ENCODE measurements at regions not wholly inside any gene's neighbourhood (a gene's known extent, or its start where the extent isn't known, plus 50 kb on each side); places are given as distances from the start of the nearest gene placed in this dataset.
"Not testable (repeated sequence)": the region's sequence is repeated elsewhere in the genome, so short reads cannot be mapped to it uniquely, and the experiment has no call there.

GRCh38 chr10:53358978-53359377, 586.4 kb upstream of the MBL2 start:
- POLR2A ChIA-PET; H3K27me3 ChIP-seq (replicated peaks in 2 of 5; ENCODE audit: control insufficient read depth in 4 of 5, insufficient read depth in 5 of 5, low read length in 4 of 5); DNase-seq; H3K4me1 ChIP-seq (ENCODE audit: control extremely low read depth in 1 of 4, control insufficient read depth in 4 of 4, insufficient read depth in 4 of 4, low read length in 3 of 4); H3K36me3 ChIP-seq (ENCODE audit: control insufficient read depth in 4 of 4, insufficient read depth in 4 of 4, low read length in 3 of 4); H3K27ac ChIP-seq (ENCODE audit: insufficient read depth in 1 of 2, low read depth in 1 of 2, low read length in 2 of 2, poor library complexity in 1 of 2, severe bottlenecking in 2 of 2); H3K9me3 ChIP-seq (ENCODE audit: control extremely low read depth in 1 of 5, control insufficient read depth in 4 of 5, insufficient read depth in 2 of 5, low read depth in 1 of 5, low read length in 4 of 5); H3K4me3 ChIP-seq (ENCODE audit: control insufficient read depth in 1 of 7, extremely low read depth in 1 of 7, insufficient read depth in 4 of 7, low read depth in 2 of 7, low read length in 6 of 7); CTCF ChIA-PET: not testable (repeated sequence)
- 60% methylated on average over 1 of the region's 4 CpGs for WGBS (ENCODE audit: insufficient coverage)

GRCh38 chr10:53358536-53358935, 586.0 kb upstream of the MBL2 start:
- no peak for DNase-seq
- CTCF ChIA-PET = no interaction called here
- H3K9me3 ChIP-seq (ENCODE audit: control extremely low read depth in 1 of 5, control insufficient read depth in 4 of 5, insufficient read depth in 2 of 5, low read depth in 1 of 5, low read length in 4 of 5) = no peaks in the 10 kb centered on the region
- POLR2A ChIA-PET = no interaction called here
- no peaks in the 10 kb centered on the region for H3K36me3 ChIP-seq (ENCODE audit: control insufficient read depth in 4 of 4, insufficient read depth in 4 of 4, low read length in 3 of 4)
- H3K27ac ChIP-seq (ENCODE audit: insufficient read depth in 1 of 2, low read depth in 1 of 2, low read length in 2 of 2, poor library complexity in 1 of 2, severe bottlenecking in 2 of 2) = no peak overlapping the region
- 100% methylated on average over 1 of the region's 4 CpGs for WGBS (ENCODE audit: insufficient coverage)
- H3K27me3 ChIP-seq (replicated peaks in 2 of 5; ENCODE audit: control insufficient read depth in 4 of 5, insufficient read depth in 5 of 5, low read length in 4 of 5) = no peaks in the 10 kb centered on the region
- no peak overlapping the region for H3K4me3 ChIP-seq (ENCODE audit: control insufficient read depth in 1 of 7, extremely low read depth in 1 of 7, insufficient read depth in 4 of 7, low read depth in 2 of 7, low read length in 6 of 7)
- H3K4me1 ChIP-seq (ENCODE audit: control extremely low read depth in 1 of 4, control insufficient read depth in 4 of 4, insufficient read depth in 4 of 4, low read length in 3 of 4) = no peaks in the 10 kb centered on the region

GRCh38 chr10:53357587-53357986, 585.0 kb upstream of the MBL2 start:
- no peak for DNase-seq
- CTCF ChIA-PET = no interaction called here
- Histone ChIP-seq H3K27me3 (replicated peaks in 2 of 5; ENCODE audit: control insufficient read depth in 4 of 5, insufficient read depth in 5 of 5, low read length in 4 of 5) (no peaks in the 10 kb centered on the region), H3K9me3 (ENCODE audit: control extremely low read depth in 1 of 5, control insufficient read depth in 4 of 5, insufficient read depth in 2 of 5, low read depth in 1 of 5, low read length in 4 of 5) (no peaks in the 10 kb centered on the region), H3K36me3 (ENCODE audit: control insufficient read depth in 4 of 4, insufficient read depth in 4 of 4, low read length in 3 of 4) (no peaks in the 10 kb centered on the region), H3K27ac (ENCODE audit: insufficient read depth in 1 of 2, low read depth in 1 of 2, low read length in 2 of 2, poor library complexity in 1 of 2, severe bottlenecking in 2 of 2) (no peak overlapping the region), H3K4me1 (ENCODE audit: control extremely low read depth in 1 of 4, control insufficient read depth in 4 of 4, insufficient read depth in 4 of 4, low read length in 3 of 4) (no peaks in the 10 kb centered on the region), H3K4me3 (ENCODE audit: control insufficient read depth in 1 of 7, extremely low read depth in 1 of 7, insufficient read depth in 4 of 7, low read depth in 2 of 7, low read length in 6 of 7) (no peak overlapping the region)
- POLR2A ChIA-PET = no interaction called here

GRCh38 chr10:53356616-53357349, 584.2 kb upstream of the MBL2 start:
- CTCF ChIA-PET = no interaction called here
- H3K4me3 ChIP-seq (ENCODE audit: control insufficient read depth in 1 of 7, extremely low read depth in 1 of 7, insufficient read depth in 4 of 7, low read depth in 2 of 7, low read length in 6 of 7) = no peak overlapping the region
- H3K9me3 ChIP-seq (ENCODE audit: control extremely low read depth in 1 of 5, control insufficient read depth in 4 of 5, insufficient read depth in 2 of 5, low read depth in 1 of 5, low read length in 4 of 5) = no peaks in the 10 kb centered on the region
- no peaks in the 10 kb centered on the region for H3K4me1 ChIP-seq (ENCODE audit: control extremely low read depth in 1 of 4, control insufficient read depth in 4 of 4, insufficient read depth in 4 of 4, low read length in 3 of 4)
- WGBS (ENCODE audit: insufficient coverage) = no CpG with 5 or more reads among the region's 3 CpGs
- H3K27me3 ChIP-seq (replicated peaks in 2 of 5; ENCODE audit: control insufficient read depth in 4 of 5, insufficient read depth in 5 of 5, low read length in 4 of 5) = no peaks in the 10 kb centered on the region
- no peaks in the 10 kb centered on the region for H3K36me3 ChIP-seq (ENCODE audit: control insufficient read depth in 4 of 4, insufficient read depth in 4 of 4, low read length in 3 of 4)
- no peak overlapping the region for H3K27ac ChIP-seq (ENCODE audit: insufficient read depth in 1 of 2, low read depth in 1 of 2, low read length in 2 of 2, poor library complexity in 1 of 2, severe bottlenecking in 2 of 2)
- no peak for DNase-seq
- POLR2A ChIA-PET = no interaction called here

- DNase-seq, POLR2A ChIA-PET, CTCF ChIA-PET: not testable (repeated sequence)
These were observed 569.9 kb upstream of the MBL2 start for GRCh38 chr10:53342531-53342930.

GRCh38 chr10:53338199-53338598, 565.6 kb upstream of the MBL2 start:
- H3K4me3 ChIP-seq (ENCODE audit: control insufficient read depth in 1 of 7, extremely low read depth in 1 of 7, insufficient read depth in 4 of 7, low read depth in 2 of 7, low read length in 6 of 7); CTCF ChIA-PET; POLR2A ChIA-PET: not testable (repeated sequence)

More at GRCh38 chr10:53342531-53342930, 569.9 kb upstream of the MBL2 start:
- not testable (repeated sequence) for H3K27ac ChIP-seq (ENCODE audit: insufficient read depth in 1 of 2, low read depth in 1 of 2, low read length in 2 of 2, poor library complexity in 1 of 2, severe bottlenecking in 2 of 2); H3K4me1 ChIP-seq (ENCODE audit: control extremely low read depth in 1 of 4, control insufficient read depth in 4 of 4, insufficient read depth in 4 of 4, low read length in 3 of 4); H3K27me3 ChIP-seq (replicated peaks in 2 of 5; ENCODE audit: control insufficient read depth in 4 of 5, insufficient read depth in 5 of 5, low read length in 4 of 5); H3K4me3 ChIP-seq (ENCODE audit: control insufficient read depth in 1 of 7, extremely low read depth in 1 of 7, insufficient read depth in 4 of 7, low read depth in 2 of 7, low read length in 6 of 7); H3K9me3 ChIP-seq (ENCODE audit: control extremely low read depth in 1 of 5, control insufficient read depth in 4 of 5, insufficient read depth in 2 of 5, low read depth in 1 of 5, low read length in 4 of 5); H3K36me3 ChIP-seq (ENCODE audit: control insufficient read depth in 4 of 4, insufficient read depth in 4 of 4, low read length in 3 of 4)
- 100% methylated on average over 5 of the region's 7 CpGs for WGBS (ENCODE audit: insufficient coverage)

GRCh38 chr10:53335803-53336422, 563.3 kb upstream of the MBL2 start:
- CTCF ChIA-PET = interaction anchor here (1.0 kb wide), 1 partner anchor 16 kb away, joined by 3 read pairs; no protein-coding TSS in a partner anchor
- H3K4me1 ChIP-seq (ENCODE audit: control extremely low read depth in 1 of 4, control insufficient read depth in 4 of 4, insufficient read depth in 4 of 4, low read length in 3 of 4); H3K4me3 ChIP-seq (ENCODE audit: control insufficient read depth in 1 of 7, extremely low read depth in 1 of 7, insufficient read depth in 4 of 7, low read depth in 2 of 7, low read length in 6 of 7); DNase-seq; POLR2A ChIA-PET; H3K27me3 ChIP-seq (replicated peaks in 2 of 5; ENCODE audit: control insufficient read depth in 4 of 5, insufficient read depth in 5 of 5, low read length in 4 of 5); H3K36me3 ChIP-seq (ENCODE audit: control insufficient read depth in 4 of 4, insufficient read depth in 4 of 4, low read length in 3 of 4); H3K27ac ChIP-seq (ENCODE audit: insufficient read depth in 1 of 2, low read depth in 1 of 2, low read length in 2 of 2, poor library complexity in 1 of 2, severe bottlenecking in 2 of 2): not testable (repeated sequence)
- peaks cover 0 to 17% (median 4%) of the 10 kb centered on the region in 5 experiments for H3K9me3 ChIP-seq (ENCODE audit: control extremely low read depth in 1 of 5, control insufficient read depth in 4 of 5, insufficient read depth in 2 of 5, low read depth in 1 of 5, low read length in 4 of 5)
- WGBS (ENCODE audit: insufficient coverage) = 97% methylated on average over 4 of the region's 6 CpGs

More at GRCh38 chr10:53338199-53338598, 565.6 kb upstream of the MBL2 start:
- not testable (repeated sequence) for DNase-seq; H3K27me3 ChIP-seq (replicated peaks in 2 of 5; ENCODE audit: control insufficient read depth in 4 of 5, insufficient read depth in 5 of 5, low read length in 4 of 5); H3K27ac ChIP-seq (ENCODE audit: insufficient read depth in 1 of 2, low read depth in 1 of 2, low read length in 2 of 2, poor library complexity in 1 of 2, severe bottlenecking in 2 of 2); H3K36me3 ChIP-seq (ENCODE audit: control insufficient read depth in 4 of 4, insufficient read depth in 4 of 4, low read length in 3 of 4); H3K4me1 ChIP-seq (ENCODE audit: control extremely low read depth in 1 of 4, control insufficient read depth in 4 of 4, insufficient read depth in 4 of 4, low read length in 3 of 4)
- H3K9me3 ChIP-seq (ENCODE audit: control extremely low read depth in 1 of 5, control insufficient read depth in 4 of 5, insufficient read depth in 2 of 5, low read depth in 1 of 5, low read length in 4 of 5) = peaks cover 0 to 12% (median 4%) of the 10 kb centered on the region in 5 experiments
- 100% methylated on average over 1 of the region's 2 CpGs for WGBS (ENCODE audit: insufficient coverage)

Data from common myeloid progenitor, CD34-positive (primary cell).